B cell (primary cell): ENCODE measurements at regions not wholly inside any gene's neighbourhood (a gene's known extent, or its start where the extent isn't known, plus 50 kb on each side); places are given as distances from the start of the nearest gene placed in this dataset.

Experiments
- EZH2 ChIP-seq: IDR thresholded peaks from 2 replicates; pipeline ENCODE4 v1.6.1; 2012; ENCODE audit warnings: borderline replicate concordance, low read depth, mild to moderate bottlenecking, moderate library complexity, low read length; ENCODE audit not compliant: insufficient read depth, poor library complexity, severe bottlenecking
- TF ChIP-seq, protein P1 (sequence below): fragments of 200-600 bp; IDR thresholded peaks from one replicate; pipeline ENCODE4 v1.8.0; 2022; ENCODE audit warnings: antibody characterized with exemption, mild to moderate bottlenecking

DNA sequence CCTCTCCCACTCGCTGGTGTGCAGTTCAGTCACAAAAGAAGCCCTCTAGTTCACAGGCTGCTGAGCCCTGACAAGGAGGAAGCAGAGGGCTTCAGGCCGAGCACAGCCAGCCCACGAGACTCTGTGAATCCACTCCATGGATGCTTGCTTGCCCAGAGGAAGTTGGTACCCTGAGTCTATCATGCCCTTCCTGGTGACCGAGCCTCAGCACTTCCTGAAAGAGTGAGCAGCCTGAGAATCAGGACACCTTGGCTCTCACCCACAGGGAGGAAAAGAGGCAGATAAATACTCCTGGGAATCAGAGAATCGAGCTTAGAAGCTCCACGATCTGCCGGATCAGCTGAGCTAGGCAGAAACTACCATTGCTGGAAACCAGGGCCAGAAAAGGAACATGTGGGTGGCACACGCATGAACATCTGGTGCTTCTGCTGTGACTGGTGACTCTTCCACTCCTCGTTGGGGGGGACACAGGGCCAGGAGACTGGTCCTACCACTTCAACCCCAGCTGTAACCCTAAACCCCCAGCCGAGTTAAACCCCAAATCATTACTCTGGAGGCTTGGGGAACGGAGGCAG, 376.3 kb upstream of the CAMK1G start:
- TF ChIP-seq, protein P1, sequence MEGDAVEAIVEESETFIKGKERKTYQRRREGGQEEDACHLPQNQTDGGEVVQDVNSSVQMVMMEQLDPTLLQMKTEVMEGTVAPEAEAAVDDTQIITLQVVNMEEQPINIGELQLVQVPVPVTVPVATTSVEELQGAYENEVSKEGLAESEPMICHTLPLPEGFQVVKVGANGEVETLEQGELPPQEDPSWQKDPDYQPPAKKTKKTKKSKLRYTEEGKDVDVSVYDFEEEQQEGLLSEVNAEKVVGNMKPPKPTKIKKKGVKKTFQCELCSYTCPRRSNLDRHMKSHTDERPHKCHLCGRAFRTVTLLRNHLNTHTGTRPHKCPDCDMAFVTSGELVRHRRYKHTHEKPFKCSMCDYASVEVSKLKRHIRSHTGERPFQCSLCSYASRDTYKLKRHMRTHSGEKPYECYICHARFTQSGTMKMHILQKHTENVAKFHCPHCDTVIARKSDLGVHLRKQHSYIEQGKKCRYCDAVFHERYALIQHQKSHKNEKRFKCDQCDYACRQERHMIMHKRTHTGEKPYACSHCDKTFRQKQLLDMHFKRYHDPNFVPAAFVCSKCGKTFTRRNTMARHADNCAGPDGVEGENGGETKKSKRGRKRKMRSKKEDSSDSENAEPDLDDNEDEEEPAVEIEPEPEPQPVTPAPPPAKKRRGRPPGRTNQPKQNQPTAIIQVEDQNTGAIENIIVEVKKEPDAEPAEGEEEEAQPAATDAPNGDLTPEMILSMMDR: no peak
- TF ChIP-seq EZH2: no peak
